Fibroblast of lung (primary cell): ENCODE measurements at regions not wholly inside any gene's neighbourhood (a gene's known extent, or its start where the extent isn't known, plus 50 kb on each side); places are given as distances from the start of the nearest gene placed in this dataset.

Experiments used
- DNase-seq, 2 donors: peaks; one replicate each; pipeline versions ENCODE4 v3.0.0 to v3.0.0-alpha.2; 2010; ENCODE audit warnings: low read depth in 2 of 2
- H2AFZ ChIP-seq: 2 replicates; pipeline ENCODE4 v1.5.1; 2012; ENCODE audit warnings: low read length, control low read depth, inconsistent platforms
- H3K27ac ChIP-seq: 2 replicates; pipeline ENCODE4 v1.5.1; 2011; ENCODE audit warnings: low read length, control low read depth; ENCODE audit not compliant: insufficient read depth
- H3K27me3 ChIP-seq: 2 replicates; pipeline ENCODE4 v1.5.1; 2011; ENCODE audit warnings: mild to moderate bottlenecking, low read length; ENCODE audit not compliant: control insufficient read depth, insufficient read depth
- H3K36me3 ChIP-seq: 2 replicates; pipeline ENCODE4 v1.5.1; 2011; ENCODE audit warnings: low read length; ENCODE audit not compliant: control insufficient read depth, insufficient read depth
- H3K4me1 ChIP-seq: 2 replicates; pipeline ENCODE4 v1.5.1; 2011; ENCODE audit warnings: low read length; ENCODE audit not compliant: control insufficient read depth, insufficient read depth; ENCODE audit errors: extremely low read depth
- H3K4me2 ChIP-seq: 2 replicates; pipeline ENCODE4 v1.5.1; 2011; ENCODE audit warnings: low read length, control low read depth; ENCODE audit not compliant: insufficient read depth; ENCODE audit errors: extremely low read depth
- H3K4me3 ChIP-seq, 4 experiments: fragments of 200-600 bp in 1 of 4; sonication (generic) in 1 of 4; replicated peaks in 1 of 4; 2 replicates each; pipeline ENCODE4 v1.5.1; 2011 to 2016; ENCODE audit warnings: low read length in 4 of 4, low read depth in 3 of 4, mild to moderate bottlenecking in 3 of 4, control low read depth in 2 of 4, inconsistent platforms in 1 of 4, mixed read lengths in 1 of 4; ENCODE audit not compliant: insufficient read depth in 1 of 4; ENCODE audit errors: control extremely low read depth in 1 of 4
- H3K79me2 ChIP-seq: 2 replicates; pipeline ENCODE4 v1.5.1; 2012; ENCODE audit warnings: mild to moderate bottlenecking, low read length, inconsistent platforms; ENCODE audit not compliant: control insufficient read depth, insufficient read depth
- H3K9ac ChIP-seq: 2 replicates; pipeline ENCODE4 v1.5.1; 2011; ENCODE audit warnings: mild to moderate bottlenecking, low read length, control low read depth; ENCODE audit not compliant: insufficient read depth
- H3K9me3 ChIP-seq: 2 replicates; pipeline ENCODE4 v1.5.1; 2012; ENCODE audit warnings: low read depth, low read length; ENCODE audit not compliant: control insufficient read depth, insufficient read depth
- H4K20me1 ChIP-seq: 2 replicates; pipeline ENCODE4 v1.5.1; 2011; ENCODE audit warnings: low read length; ENCODE audit not compliant: control insufficient read depth, insufficient read depth; ENCODE audit errors: extremely low read depth
- EZH2 ChIP-seq: IDR thresholded peaks from 2 replicates; pipeline ENCODE4 v1.5.1; 2012; ENCODE audit warnings: low read length, control low read depth, mild to moderate bottlenecking; ENCODE audit errors: missing control alignments
- TF ChIP-seq, protein P1 (sequence below), 2 donors: IDR thresholded peaks in 1 of 2; conservative IDR thresholded peaks in 1 of 2; 1 replicate in 1 of 2; 2 replicates in 1 of 2; pipeline ENCODE4 v1.5.1; 2011 to 2012; ENCODE audit warnings: low read length in 2 of 2, control low read depth in 1 of 2, inconsistent platforms in 1 of 2, low read depth in 1 of 2, mild to moderate bottlenecking in 1 of 2

DNA sequence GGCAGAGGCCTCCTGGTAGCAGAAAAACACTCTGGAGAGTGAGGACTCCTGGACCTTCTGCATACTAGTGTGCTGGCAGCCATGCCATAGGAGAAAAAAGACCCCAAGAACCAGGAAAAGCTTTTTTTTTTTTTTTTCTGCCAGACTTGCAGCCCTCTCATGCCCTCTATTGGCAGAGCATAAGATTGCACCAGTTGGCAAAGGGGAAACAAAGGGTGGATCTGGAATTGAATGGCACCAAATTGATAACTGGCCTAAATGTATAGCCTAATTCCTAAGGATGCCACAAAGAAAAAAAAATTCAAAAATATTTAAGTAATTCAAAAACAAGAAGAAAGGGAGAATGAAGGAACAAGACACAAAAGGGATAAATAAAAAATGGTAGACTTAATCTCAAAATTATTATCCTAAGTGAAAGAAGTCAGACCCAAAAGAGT lies 112.5 kb upstream of the GHITM start:
- Histone ChIP-seq H3K9me3 (no peaks in the 10 kb centered on the region), H3K36me3 (no peaks in the 10 kb centered on the region), H3K4me3 (no peak overlapping the region), H3K4me2 (no peak overlapping the region), H3K27ac (no peak overlapping the region), H3K4me1 (no peaks in the 10 kb centered on the region), H4K20me1 (no peaks in the 10 kb centered on the region), H3K27me3 (no peaks in the 10 kb centered on the region), H3K79me2 (no peaks in the 10 kb centered on the region), H2AFZ (no peak overlapping the region), H3K9ac (no peak overlapping the region)
- peak in 1 of 2 donors; percentile 7 for DNase-seq
- TF ChIP-seq EZH2: no peak
- TF ChIP-seq, protein P1, sequence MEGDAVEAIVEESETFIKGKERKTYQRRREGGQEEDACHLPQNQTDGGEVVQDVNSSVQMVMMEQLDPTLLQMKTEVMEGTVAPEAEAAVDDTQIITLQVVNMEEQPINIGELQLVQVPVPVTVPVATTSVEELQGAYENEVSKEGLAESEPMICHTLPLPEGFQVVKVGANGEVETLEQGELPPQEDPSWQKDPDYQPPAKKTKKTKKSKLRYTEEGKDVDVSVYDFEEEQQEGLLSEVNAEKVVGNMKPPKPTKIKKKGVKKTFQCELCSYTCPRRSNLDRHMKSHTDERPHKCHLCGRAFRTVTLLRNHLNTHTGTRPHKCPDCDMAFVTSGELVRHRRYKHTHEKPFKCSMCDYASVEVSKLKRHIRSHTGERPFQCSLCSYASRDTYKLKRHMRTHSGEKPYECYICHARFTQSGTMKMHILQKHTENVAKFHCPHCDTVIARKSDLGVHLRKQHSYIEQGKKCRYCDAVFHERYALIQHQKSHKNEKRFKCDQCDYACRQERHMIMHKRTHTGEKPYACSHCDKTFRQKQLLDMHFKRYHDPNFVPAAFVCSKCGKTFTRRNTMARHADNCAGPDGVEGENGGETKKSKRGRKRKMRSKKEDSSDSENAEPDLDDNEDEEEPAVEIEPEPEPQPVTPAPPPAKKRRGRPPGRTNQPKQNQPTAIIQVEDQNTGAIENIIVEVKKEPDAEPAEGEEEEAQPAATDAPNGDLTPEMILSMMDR (conservative IDR thresholded peaks at IDR 0.05 in 1 of 2, IDR thresholded peaks at IDR 0.05 in 1 of 2; ENCODE audit: low read depth in 1 of 2, low read length in 2 of 2): peak; percentile 43 to 50

DNA sequence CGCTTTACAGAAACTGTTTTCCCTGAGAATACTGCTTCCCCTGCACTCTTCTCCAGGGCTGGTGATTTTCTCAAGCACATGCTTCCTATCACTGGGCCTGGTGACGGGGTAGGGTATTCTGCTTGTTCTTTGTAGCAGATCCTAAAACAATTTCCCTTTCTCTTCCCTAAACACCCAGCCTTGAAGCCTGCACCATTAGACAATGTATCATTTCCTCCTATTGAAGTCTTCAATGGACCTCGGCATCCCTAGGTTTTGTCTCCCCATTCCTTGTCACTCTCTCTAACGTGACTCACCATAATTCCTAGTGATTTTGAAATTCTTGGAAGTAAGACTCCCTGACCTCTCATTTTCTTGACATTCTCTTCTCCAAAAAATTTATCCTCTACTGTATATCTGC lies 109.5 kb upstream of the GHITM start:
- Histone ChIP-seq H2AFZ (no peak overlapping the region), H3K4me2 (no peak overlapping the region), H3K36me3 (no peaks in the 10 kb centered on the region), H3K4me3 (no peak overlapping the region), H3K9ac (no peak overlapping the region), H3K27me3 (no peaks in the 10 kb centered on the region), H3K27ac (no peak overlapping the region), H4K20me1 (no peaks in the 10 kb centered on the region), H3K4me1 (no peaks in the 10 kb centered on the region), H3K79me2 (no peaks in the 10 kb centered on the region), H3K9me3 (no peaks in the 10 kb centered on the region)
- no peak for DNase-seq
- TF ChIP-seq, protein P1 (conservative IDR thresholded peaks at IDR 0.05 in 1 of 2, IDR thresholded peaks at IDR 0.05 in 1 of 2; ENCODE audit: low read depth in 1 of 2, low read length in 2 of 2): no peak
- no peak for TF ChIP-seq EZH2

DNA sequence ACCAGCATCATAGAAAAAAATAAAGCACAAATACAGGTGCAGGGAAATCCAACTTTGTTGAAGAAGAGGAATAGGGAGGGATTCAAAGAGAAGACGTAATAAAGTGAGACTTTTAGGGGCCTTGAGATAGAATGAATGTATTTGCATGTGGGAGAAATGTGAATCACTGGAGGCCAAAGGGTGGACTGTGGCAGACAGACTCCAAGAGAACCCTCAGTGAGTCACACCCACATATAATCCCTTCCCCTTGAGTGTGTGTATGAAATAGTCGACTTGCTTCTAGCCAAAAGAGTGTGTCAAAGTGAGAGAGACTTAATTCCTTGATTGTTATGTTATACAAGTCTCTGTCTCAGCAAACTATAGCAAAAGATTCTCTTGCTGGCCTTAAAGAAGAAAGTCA lies 101.3 kb upstream of the GHITM start:
- peak in 1 of 2 donors; percentile 1 for DNase-seq
- no peak overlapping the region for H2AFZ ChIP-seq
- H3K4me3 ChIP-seq: no peak overlapping the region
- no peaks in the 10 kb centered on the region for H3K9me3 ChIP-seq
- no peak overlapping the region for H3K27ac ChIP-seq
- no peak overlapping the region for H3K9ac ChIP-seq
- H3K27me3 ChIP-seq: no peaks in the 10 kb centered on the region
- TF ChIP-seq, protein P1 (conservative IDR thresholded peaks at IDR 0.05 in 1 of 2, IDR thresholded peaks at IDR 0.05 in 1 of 2; ENCODE audit: low read depth in 1 of 2, low read length in 2 of 2): no peak
- no peak for TF ChIP-seq EZH2
- no peak overlapping the region for H3K4me2 ChIP-seq
- no peaks in the 10 kb centered on the region for H3K4me1 ChIP-seq
- no peaks in the 10 kb centered on the region for H4K20me1 ChIP-seq
- no peaks in the 10 kb centered on the region for H3K36me3 ChIP-seq
- H3K79me2 ChIP-seq: no peaks in the 10 kb centered on the region
